CD4-positive, alpha-beta T cell (primary cell): ENCODE measurements at regions not wholly inside any gene's neighbourhood (a gene's known extent, or its start where the extent isn't known, plus 50 kb on each side); places are given as distances from the start of the nearest gene placed in this dataset.

Experiments
- ATAC-seq: fragments of 200-7000 bp; cut with Tn5 transposase; one replicate; pipeline ENCODE4 v1.10.0; 2022; ENCODE audit warnings: mild to moderate bottlenecking; ENCODE audit not compliant: poor library complexity
- CTCF ChIA-PET: fragments of 350-600 bp; sonication (Branson Sonifier 250); formaldehyde crosslinking; loops from one replicate; lab custom pipeline; 2021; ENCODE audit warnings: antibody characterized with exemption, inconsistent platforms; lab: Charles Lee
- POLR2A ChIA-PET: fragments of 350-600 bp; sonication (Branson Sonifier 250); formaldehyde crosslinking; loops from one replicate; lab custom pipeline; 2021; ENCODE audit warnings: antibody characterized with exemption, inconsistent platforms; lab: Charles Lee
- DNase-seq, 14 experiments: peaks; one replicate each; pipeline ENCODE4 v3.0.0-alpha.2; 2013 to 2020; ENCODE audit warnings: mixed read lengths in 2 of 14
- H3K27ac ChIP-seq, 2 donors: one replicate each; pipeline versions ENCODE4 v1.5.1 to v1.7.0; 2013; ENCODE audit warnings: low read length in 2 of 2, low read depth in 1 of 2, mild to moderate bottlenecking in 1 of 2
- H3K27me3 ChIP-seq, 2 experiments: 1 replicate in 1 of 2; 2 replicates in 1 of 2; pipeline versions ENCODE4 v1.6.1 to v1.7.0; 2013; ENCODE audit warnings: low read length in 2 of 2, control low read depth in 1 of 2, mild to moderate bottlenecking in 1 of 2, moderate library complexity in 1 of 2; ENCODE audit not compliant: insufficient read depth in 2 of 2, control insufficient read depth in 1 of 2
- H3K36me3 ChIP-seq: one replicate; pipeline ENCODE4 v1.6.1; 2013; ENCODE audit warnings: low read length, control low read depth; ENCODE audit not compliant: insufficient read depth
- H3K4me1 ChIP-seq: one replicate; pipeline ENCODE4 v1.6.1; 2013; ENCODE audit warnings: low read length, control low read depth; ENCODE audit not compliant: insufficient read depth
- H3K4me3 ChIP-seq: one replicate; pipeline ENCODE4 v1.5.1; 2013; ENCODE audit warnings: mild to moderate bottlenecking, low read length, moderate library complexity
- H3K9me3 ChIP-seq, 2 experiments: 1 replicate in 1 of 2; 2 replicates in 1 of 2; pipeline versions ENCODE4 v1.6.1 to v1.7.0; 2013; ENCODE audit warnings: low read length in 2 of 2, mild to moderate bottlenecking in 2 of 2, control low read depth in 1 of 2, moderate library complexity in 1 of 2; ENCODE audit not compliant: control insufficient read depth in 1 of 2, insufficient read depth in 1 of 2
- H3K27ac Mint-ChIP-seq: one replicate; pipeline ENCODE4 v1.8.0; 2020; ENCODE audit warnings: mixed read lengths
- H3K27me3 Mint-ChIP-seq: one replicate; pipeline ENCODE4 v1.8.0; 2021; ENCODE audit warnings: mixed read lengths
- H3K36me3 Mint-ChIP-seq: one replicate; pipeline ENCODE4 v1.8.0; 2021; ENCODE audit warnings: low read depth, mixed read lengths
- H3K4me1 Mint-ChIP-seq: one replicate; pipeline ENCODE4 v1.8.0; 2021; ENCODE audit warnings: low read depth, mixed read lengths
- H3K4me3 Mint-ChIP-seq: one replicate; pipeline ENCODE4 v1.8.0; 2020; ENCODE audit warnings: mild to moderate bottlenecking, mixed read lengths
- H3K9me3 Mint-ChIP-seq: one replicate; pipeline ENCODE4 v1.8.0; 2020; ENCODE audit warnings: mixed read lengths
- CTCF ChIP-seq: fragments of 200-600 bp; IDR thresholded peaks from one replicate; pipeline ENCODE4 v1.8.0; 2022; ENCODE audit warnings: antibody characterized with exemption, mild to moderate bottlenecking
- intact Hi-C, 2 experiments: fragments of 100-400 bp; cut with DNase I in 1 of 2; cut with micrococcal nuclease in 1 of 2; formaldehyde crosslinking; loops; one replicate each; pipeline versions ENCODE4 v1.15.1 to v1.9.0; 2023 to 2025; cut with DNase I, micrococcal nuclease

DNA sequence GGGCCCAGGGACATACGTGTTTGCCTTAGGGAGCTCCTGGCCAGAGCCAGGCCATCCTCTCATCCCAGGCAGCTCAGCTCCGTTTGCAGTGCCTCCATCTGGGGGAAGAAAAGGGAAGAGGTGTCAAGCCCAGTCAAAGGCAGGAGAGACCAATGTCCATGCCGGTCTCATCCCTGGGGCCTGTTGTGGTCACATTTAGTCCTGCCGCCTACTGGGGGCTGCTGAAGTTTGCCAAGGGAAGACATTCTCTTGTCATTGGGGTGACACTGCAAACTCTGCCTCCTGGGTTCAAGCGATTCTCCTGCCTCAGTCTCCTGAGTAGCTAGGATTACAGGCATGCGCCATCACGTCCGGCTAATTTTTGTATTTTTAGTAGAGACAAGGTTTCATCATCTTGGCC lies 195.2 kb downstream of the UQCRFS1 start:
- Mint-ChIP-seq H3K9me3 (no peaks in the 10 kb centered on the region), H3K27ac (no peak overlapping the region), H3K4me3 (no peak overlapping the region), H3K36me3 (no peaks in the 10 kb centered on the region), H3K4me1 (no peaks in the 10 kb centered on the region), H3K27me3 (peaks cover 9% of the 10 kb centered on the region)
- no peaks in the 10 kb centered on the region for H3K36me3 ChIP-seq
- TF ChIP-seq CTCF = no peak
- no peak overlapping the region for H3K27ac ChIP-seq
- peaks cover 0 to 2% of the 10 kb centered on the region in 2 experiments for H3K27me3 ChIP-seq
- ATAC-seq = no peak
- ChIA-PET CTCF (no interaction called here), POLR2A (no interaction called here)
- H3K4me1 ChIP-seq = no peaks in the 10 kb centered on the region
- H3K9me3 ChIP-seq = peaks cover 0 to 17% of the 10 kb centered on the region in 2 experiments
- DNase-seq = no peak
- intact Hi-C loops = loop anchor here in 1 of 2 experiments (5.0 kb wide), 1 partner anchor 400 kb away; no protein-coding TSS in a partner anchor
- H3K4me3 ChIP-seq = no peak overlapping the region

DNA sequence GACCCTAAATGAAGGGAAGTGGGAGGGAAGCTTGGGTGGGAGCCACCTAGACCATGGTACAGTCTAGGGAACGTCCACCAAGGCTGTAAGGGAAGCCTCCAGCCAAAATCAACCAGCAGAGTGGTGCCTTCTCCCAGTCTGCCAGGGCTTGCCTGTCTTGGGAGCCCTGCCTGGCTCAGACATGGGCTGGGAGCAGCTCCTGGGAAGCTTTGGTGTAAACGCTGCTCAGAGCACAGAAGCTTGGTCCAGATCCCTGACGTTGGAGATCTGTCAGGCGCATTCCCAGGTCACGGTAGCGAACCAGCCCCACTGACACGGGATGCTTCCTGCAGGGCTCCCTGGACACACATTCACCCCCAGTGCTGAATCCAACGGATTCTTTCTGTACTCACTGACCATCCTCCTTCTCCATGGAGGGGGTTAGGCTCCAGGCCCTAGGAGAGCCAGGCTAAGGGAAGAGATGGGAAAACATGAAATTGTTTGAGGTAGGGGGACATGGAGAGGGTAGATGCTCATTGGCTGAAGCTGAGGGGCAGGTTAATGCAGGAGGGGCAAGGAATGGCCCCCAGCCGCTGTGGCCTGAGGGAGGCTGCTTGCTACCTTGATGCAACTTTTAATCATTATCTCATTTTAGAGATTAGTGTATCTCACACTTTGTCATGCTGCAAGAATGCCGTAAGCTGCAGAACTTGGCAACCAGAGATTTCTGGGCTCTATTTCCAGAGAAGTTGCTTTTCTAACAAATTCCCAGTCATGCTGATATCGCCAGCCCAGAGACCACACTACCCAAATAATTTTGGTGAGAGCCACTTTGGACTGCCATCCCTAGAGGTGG lies 195.8 kb downstream of the UQCRFS1 start:
- no peak overlapping the region for H3K27ac Mint-ChIP-seq
- no peak for TF ChIP-seq CTCF
- no peak for ATAC-seq
- Histone ChIP-seq H3K4me3 (no peak overlapping the region), H3K27ac (no peak overlapping the region), H3K4me1 (no peaks in the 10 kb centered on the region), H3K36me3 (no peaks in the 10 kb centered on the region), H3K9me3 (peaks cover 0 to 17% of the 10 kb centered on the region in 2 experiments), H3K27me3 (peaks cover 0 to 2% of the 10 kb centered on the region in 2 experiments)
- H3K36me3 Mint-ChIP-seq = no peaks in the 10 kb centered on the region
- intact Hi-C loops = loop anchor here in 1 of 2 experiments (5.0 kb wide), 1 partner anchor 400 kb away; no protein-coding TSS in a partner anchor
- no peaks in the 10 kb centered on the region for H3K9me3 Mint-ChIP-seq
- ChIA-PET CTCF (no interaction called here), POLR2A (no interaction called here)
- H3K4me1 Mint-ChIP-seq = no peaks in the 10 kb centered on the region
- no peak overlapping the region for H3K4me3 Mint-ChIP-seq
- peaks cover 9% of the 10 kb centered on the region for H3K27me3 Mint-ChIP-seq
- no peak for DNase-seq

GRCh38 chr19:29016353-29016752 lies 196.6 kb downstream of the UQCRFS1 start:
- Histone ChIP-seq H3K9me3 (peaks cover 0 to 17% of the 10 kb centered on the region in 2 experiments), H3K27me3 (peaks cover 0 to 2% of the 10 kb centered on the region in 2 experiments), H3K4me3 (no peak overlapping the region), H3K27ac (no peak overlapping the region), H3K4me1 (no peaks in the 10 kb centered on the region), H3K36me3 (no peaks in the 10 kb centered on the region)
- POLR2A ChIA-PET = no interaction called here
- no peaks in the 10 kb centered on the region for H3K4me1 Mint-ChIP-seq
- no peak overlapping the region for H3K27ac Mint-ChIP-seq
- no peak for ATAC-seq
- CTCF ChIA-PET = no interaction called here
- no peak for DNase-seq
- H3K27me3 Mint-ChIP-seq = peaks cover 9% of the 10 kb centered on the region
- no peaks in the 10 kb centered on the region for H3K9me3 Mint-ChIP-seq
- H3K4me3 Mint-ChIP-seq = no peak overlapping the region
- no peaks in the 10 kb centered on the region for H3K36me3 Mint-ChIP-seq
- intact Hi-C loops = loop anchor here in 1 of 2 experiments (5.0 kb wide), 1 partner anchor 401 kb away; no protein-coding TSS in a partner anchor
- TF ChIP-seq CTCF = no peak
